Left lobe of liver (tissue), 2 donors: ENCODE measurements at regions not wholly inside any gene's neighbourhood (a gene's known extent, or its start where the extent isn't known, plus 50 kb on each side); places are given as distances from the start of the nearest gene placed in this dataset.

Source experiments
- ATAC-seq: fragments of 200-7000 bp; cut with Tn5 transposase; one replicate; pipeline ENCODE4 v1.9.1; 2020; ENCODE audit warnings: mild to moderate bottlenecking, moderate library complexity
- DNase-seq: peaks from one replicate; pipeline ENCODE4 v3.0.0-alpha.2; 2020; ENCODE audit warnings: low spot score
- donor health status: DM: no; HTN: no; CAD: no; lungs with moderate emphysema.
- donor health status: DM: no; HTN: yes; CAD: no.

GRCh38 chr9:99732715-99733114, 89.0 kb upstream of the NR4A3 start:
- ATAC-seq (peak; percentile 47), DNase-seq (no peak)

DNA sequence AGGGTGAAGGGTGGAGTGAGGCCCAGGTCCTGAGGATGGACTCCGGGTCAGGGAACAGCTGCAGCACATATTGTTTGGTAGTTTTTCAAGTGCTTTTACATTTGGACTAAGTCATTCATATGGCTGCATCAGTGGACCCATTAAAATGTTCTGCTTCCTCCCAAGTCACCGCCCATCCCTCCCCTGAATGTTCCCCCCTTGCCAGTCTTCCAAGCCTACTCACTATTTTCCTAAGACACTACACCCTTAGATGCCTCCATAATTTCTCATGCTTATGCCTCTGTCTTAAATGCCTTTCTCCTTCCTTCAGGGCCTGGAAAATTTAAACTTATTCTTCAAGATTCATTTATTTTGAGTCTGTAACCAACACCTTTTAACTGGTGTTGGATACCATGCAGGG, 86.6 kb upstream of the NR4A3 start:
- DNase-seq, result no peak
- ATAC-seq, result no peak

GRCh38 chr9:99736291-99736690, 85.4 kb upstream of the NR4A3 start:
- no peak for ATAC-seq
- DNase-seq, result no peak

GRCh38 chr9:99737649-99738048, 84.0 kb upstream of the NR4A3 start:
- DNase-seq (no peak), ATAC-seq (no peak)

DNA sequence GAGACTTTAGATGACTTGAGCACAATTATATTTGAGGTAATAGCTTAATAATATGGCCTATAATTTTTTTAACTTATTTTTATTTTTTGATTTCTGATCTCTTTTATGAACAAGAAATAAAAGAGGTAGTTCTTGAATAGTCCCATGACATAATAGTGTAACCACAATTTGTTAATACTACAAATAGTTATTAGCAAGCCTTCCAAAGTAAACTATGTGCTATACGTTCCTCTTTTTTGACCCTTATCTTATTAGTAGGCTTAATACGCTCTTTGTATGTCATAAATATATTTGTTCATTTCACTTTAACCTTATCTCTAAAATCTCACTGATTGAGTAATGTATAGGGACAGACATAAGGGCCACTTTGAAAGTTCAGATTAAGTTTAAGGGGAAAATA, 78.7 kb upstream of the NR4A3 start:
- DNase-seq (no peak), ATAC-seq (no peak)

DNA sequence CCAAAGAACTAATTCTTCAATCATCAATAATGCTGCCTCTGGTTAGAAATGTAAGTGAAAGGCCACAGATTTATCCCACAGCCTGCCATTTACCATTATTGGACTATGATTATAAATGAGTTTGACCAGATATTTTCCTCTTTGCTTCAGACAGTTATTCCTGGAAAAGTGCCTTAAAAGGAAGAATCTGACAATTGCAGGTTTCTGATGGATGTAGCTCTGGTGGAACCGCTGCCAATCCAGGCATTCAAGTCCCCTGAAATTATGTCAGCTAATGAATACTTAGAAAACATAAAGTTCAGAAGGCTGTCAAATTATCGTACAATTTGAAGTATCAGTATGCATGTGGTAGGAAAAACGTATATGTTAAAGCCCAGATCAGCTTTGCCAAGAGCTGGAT, 78.2 kb upstream of the NR4A3 start:
- no peak for ATAC-seq
- DNase-seq, result no peak

- no peak for ATAC-seq
These were observed 77.6 kb upstream of the NR4A3 start for GRCh38 chr9:99744132-99744531.

GRCh38 chr9:99745085-99745484, 76.6 kb upstream of the NR4A3 start:
- ATAC-seq, result no peak

More at GRCh38 chr9:99744132-99744531, 77.6 kb upstream of the NR4A3 start:
- DNase-seq, result no peak

DNA sequence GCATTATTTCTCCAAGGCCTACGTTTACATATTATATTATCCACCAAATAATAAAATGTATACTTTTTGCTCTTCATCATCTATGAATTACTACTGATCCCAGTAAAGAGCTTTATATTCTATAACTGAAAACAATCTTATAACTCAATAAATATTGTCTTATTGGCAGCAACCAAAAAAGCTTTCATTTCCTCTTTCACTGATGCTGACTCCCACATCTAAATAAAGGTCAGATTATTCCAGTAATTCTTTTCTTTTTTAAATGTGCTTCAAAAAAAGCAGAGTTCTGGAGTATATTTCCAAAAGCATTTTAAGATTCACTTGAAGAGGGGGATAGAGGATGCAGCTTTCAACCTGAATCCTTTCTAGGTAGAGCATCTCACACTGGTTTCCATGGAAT, 75.3 kb upstream of the NR4A3 start:
- no peak for ATAC-seq
- DNase-seq, result no peak

More at GRCh38 chr9:99745085-99745484, 76.6 kb upstream of the NR4A3 start:
- DNase-seq, result no peak

- DNase-seq, result no peak
These were observed 73.4 kb upstream of the NR4A3 start for GRCh38 chr9:99748266-99748665.

GRCh38 chr9:99748676-99749075, 73.0 kb upstream of the NR4A3 start:
- no peak for DNase-seq
- no peak for ATAC-seq

More at GRCh38 chr9:99748266-99748665, 73.4 kb upstream of the NR4A3 start:
- no peak for ATAC-seq

GRCh38 chr9:99749641-99750040, 72.0 kb upstream of the NR4A3 start:
- no peak for DNase-seq
- no peak for ATAC-seq

- ATAC-seq (no peak), DNase-seq (no peak)
These were observed 71.2 kb upstream of the NR4A3 start for GRCh38 chr9:99750526-99750925.

DNA sequence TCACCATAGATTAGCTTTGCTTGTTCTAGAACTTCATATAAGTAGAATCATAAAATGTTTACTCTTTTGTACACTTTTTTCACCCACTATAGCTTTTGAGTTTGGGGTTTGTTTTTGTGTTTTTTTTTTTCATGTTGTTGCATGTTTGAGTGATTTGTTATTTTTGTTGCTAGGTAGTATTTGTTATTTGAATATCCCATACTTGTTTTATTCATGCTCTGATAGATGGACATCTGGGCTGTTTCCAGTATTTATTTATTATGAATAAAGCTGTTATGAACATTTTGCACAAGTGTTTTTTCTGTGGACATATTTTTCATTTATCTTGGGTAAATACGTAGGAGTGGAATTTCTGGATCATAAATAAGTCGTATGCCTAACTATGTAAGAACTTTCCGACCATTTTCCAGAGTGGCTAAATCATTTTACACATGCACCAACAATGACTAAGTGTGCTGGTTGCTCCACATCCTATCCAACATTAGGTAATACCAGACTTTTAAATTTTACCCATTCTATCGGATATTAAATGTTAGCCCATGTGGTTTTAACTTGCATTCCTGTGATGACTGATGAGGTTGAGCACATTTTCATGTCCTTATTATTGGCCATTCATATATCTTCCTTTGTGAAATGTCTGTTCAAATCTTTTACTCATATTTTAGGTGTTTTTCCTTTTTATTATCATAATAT, 69.1 kb upstream of the NR4A3 start:
- ATAC-seq, result no peak
- no peak for DNase-seq

- ATAC-seq, result no peak
- no peak for DNase-seq
These were observed 68.2 kb upstream of the NR4A3 start for GRCh38 chr9:99753436-99753835.

- no peak for DNase-seq
- ATAC-seq, result no peak
These were observed 61.3 kb upstream of the NR4A3 start for GRCh38 chr9:99760421-99760820.

- DNase-seq, result no peak
- no peak for ATAC-seq
These were observed 59.2 kb upstream of the NR4A3 start for GRCh38 chr9:99762470-99762869.
